Eye (tissue), 1 donor: ENCODE measurements at regions not wholly inside any gene's neighbourhood (a gene's known extent, or its start where the extent isn't known, plus 50 kb on each side); places are given as distances from the start of the nearest gene placed in this dataset.
"Not testable (repeated sequence)": the region's sequence is repeated elsewhere in the genome, so short reads cannot be mapped to it uniquely, and the experiment has no call there.

Source experiments
- DNase-seq: peaks from one replicate; pipeline ENCODE4 v3.0.0-alpha.2; 2015

GRCh38 chr2:205865056-205865455 is 182.8 kb downstream of the NRP2 start:
- no peak for DNase-seq

- no peak for DNase-seq
Measured at GRCh38 chr2:205864491-205864890, 182.2 kb downstream of the NRP2 start.

- DNase-seq, result not testable (repeated sequence)
Measured at GRCh38 chr2:205862761-205863160, 180.5 kb downstream of the NRP2 start.

GRCh38 chr2:205860885-205861284 is 178.6 kb downstream of the NRP2 start:
- no peak for DNase-seq

- no peak for DNase-seq
Measured at GRCh38 chr2:205860181-205860580, 177.9 kb downstream of the NRP2 start.

- DNase-seq, result no peak
Measured at GRCh38 chr2:205858881-205859441, 176.7 kb downstream of the NRP2 start.

- no peak for DNase-seq
Measured at GRCh38 chr2:205858275-205858674, 176.0 kb downstream of the NRP2 start.

GRCh38 chr2:205857520-205858237 is 175.4 kb downstream of the NRP2 start:
- DNase-seq, result peak; percentile 42

GRCh38 chr2:205852457-205852856 is 170.2 kb downstream of the NRP2 start:
- DNase-seq, result no peak

GRCh38 chr2:205850611-205851010 is 168.3 kb downstream of the NRP2 start:
- DNase-seq, result no peak

- no peak for DNase-seq
Measured at GRCh38 chr2:205850132-205850531, 167.8 kb downstream of the NRP2 start.

GRCh38 chr2:205849136-205849535 is 166.8 kb downstream of the NRP2 start:
- DNase-seq, result no peak

- DNase-seq, result peak; percentile 48
Measured at GRCh38 chr2:205848601-205849000, 166.3 kb downstream of the NRP2 start.
